Gastroesophageal sphincter (tissue), 4 donors: ENCODE measurements at regions not wholly inside any gene's neighbourhood (a gene's known extent, or its start where the extent isn't known, plus 50 kb on each side); places are given as distances from the start of the nearest gene placed in this dataset.

Experiments
- ATAC-seq: fragments of 150-250 bp; one replicate; pipeline ENCODE4 v1.9.1; 2016; ENCODE audit warnings: mild to moderate bottlenecking, moderate library complexity
- H3K27ac ChIP-seq, 4 donors: fragments of 200-600 bp; sonication (generic) in 3 of 4; 1 replicate in 3 of 4; 2 replicates in 1 of 4; pipeline ENCODE4 v1.5.1; 2016 to 2019
- H3K27me3 ChIP-seq: fragments of 200-600 bp; sonication (generic); one replicate; pipeline ENCODE4 v1.5.1; 2019
- H3K36me3 ChIP-seq, 2 donors: fragments of 200-600 bp; sonication (generic); one replicate each; pipeline ENCODE4 v1.5.1; 2019; ENCODE audit warnings: control low read depth in 1 of 2
- H3K4me1 ChIP-seq, 3 donors: fragments of 200-600 bp; sonication (generic); 1 replicate in 2 of 3; 2 replicates in 1 of 3; pipeline ENCODE4 v1.5.1; 2016 to 2019; ENCODE audit warnings: control low read depth in 2 of 3
- H3K4me3 ChIP-seq, 2 donors: fragments of 200-600 bp; sonication (generic); one replicate each; pipeline ENCODE4 v1.5.1; 2019; ENCODE audit warnings: mild to moderate bottlenecking in 1 of 2, moderate library complexity in 1 of 2
- H3K9me3 ChIP-seq, 3 donors: fragments of 200-600 bp; sonication (generic); one replicate each; pipeline ENCODE4 v1.5.1; 2017 to 2019; ENCODE audit warnings: control low read depth in 2 of 3
- EP300 ChIP-seq: sonication (generic); formaldehyde crosslinking; IDR thresholded peaks from one replicate; pipeline ENCODE4 v1.6.1; 2017; ENCODE audit warnings: antibody characterized with exemption, mild to moderate bottlenecking
- POLR2A ChIP-seq, 2 donors: fragments of 450-650 bp; IDR thresholded peaks; one replicate each; pipeline ENCODE4 v1.6.1; 2017; ENCODE audit warnings: antibody characterized with exemption in 2 of 2, mild to moderate bottlenecking in 2 of 2, moderate library complexity in 1 of 2
- POLR2AphosphoS5 ChIP-seq: sonication (generic); formaldehyde crosslinking; IDR thresholded peaks from one replicate; pipeline ENCODE4 v1.6.1; 2017; ENCODE audit warnings: antibody characterized with exemption
- WGBS, 2 donors: methylation state at CpG; one replicate each; pipeline ENCODE4 v1.1.5; 2018; ENCODE audit warnings: low coverage in 1 of 2; 5-methylcytosine and 5-hydroxymethylcytosine counted together
- TF ChIP-seq, protein P1 (sequence below), 4 experiments: fragments of 200-600 bp in 2 of 4; fragments of 450-650 bp in 2 of 4; sonication (generic) in 1 of 4; IDR thresholded peaks; one replicate each; pipeline ENCODE4 v1.5.1; 2017 to 2019; ENCODE audit warnings: antibody characterized with exemption in 4 of 4, mild to moderate bottlenecking in 2 of 4, moderate library complexity in 2 of 4

DNA sequence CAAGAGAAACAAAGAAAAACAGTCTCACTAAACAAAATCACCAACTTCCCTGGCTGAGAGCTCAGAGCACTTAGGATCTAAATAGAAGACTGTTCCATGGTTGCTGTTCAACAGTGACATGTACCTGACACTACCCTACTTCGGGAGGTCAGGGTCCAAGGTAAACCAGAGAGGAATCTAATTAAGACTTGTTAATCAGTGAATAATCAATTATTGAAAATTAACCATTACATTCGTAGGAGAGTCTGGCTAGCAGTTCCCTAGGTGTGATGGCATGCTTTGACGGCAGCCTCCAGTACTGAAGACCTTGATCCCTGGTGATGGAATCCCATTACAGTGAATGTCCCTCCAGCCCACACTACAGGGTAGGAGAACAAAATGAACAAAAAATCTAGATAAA, 154.0 kb upstream of the AFDN start:
- Histone ChIP-seq H3K9me3 (no peaks in the 10 kb centered on the region), H3K4me3 (no peak overlapping the region), H3K36me3 (no peaks in the 10 kb centered on the region), H3K4me1 (peaks cover 0 to 21% (median 0%) of the 10 kb centered on the region in 3 donors), H3K27ac (no peak overlapping the region), H3K27me3 (peaks cover 6% of the 10 kb centered on the region)
- ATAC-seq, result no peak
- 86 to 96% methylated on average over 3 of the region's 3 CpGs for WGBS, 2 donors
- TF ChIP-seq POLR2A (IDR thresholded peaks at IDR 0.05) (no peak), POLR2AphosphoS5 (no peak), EP300 (no peak)
- TF ChIP-seq, protein P1, sequence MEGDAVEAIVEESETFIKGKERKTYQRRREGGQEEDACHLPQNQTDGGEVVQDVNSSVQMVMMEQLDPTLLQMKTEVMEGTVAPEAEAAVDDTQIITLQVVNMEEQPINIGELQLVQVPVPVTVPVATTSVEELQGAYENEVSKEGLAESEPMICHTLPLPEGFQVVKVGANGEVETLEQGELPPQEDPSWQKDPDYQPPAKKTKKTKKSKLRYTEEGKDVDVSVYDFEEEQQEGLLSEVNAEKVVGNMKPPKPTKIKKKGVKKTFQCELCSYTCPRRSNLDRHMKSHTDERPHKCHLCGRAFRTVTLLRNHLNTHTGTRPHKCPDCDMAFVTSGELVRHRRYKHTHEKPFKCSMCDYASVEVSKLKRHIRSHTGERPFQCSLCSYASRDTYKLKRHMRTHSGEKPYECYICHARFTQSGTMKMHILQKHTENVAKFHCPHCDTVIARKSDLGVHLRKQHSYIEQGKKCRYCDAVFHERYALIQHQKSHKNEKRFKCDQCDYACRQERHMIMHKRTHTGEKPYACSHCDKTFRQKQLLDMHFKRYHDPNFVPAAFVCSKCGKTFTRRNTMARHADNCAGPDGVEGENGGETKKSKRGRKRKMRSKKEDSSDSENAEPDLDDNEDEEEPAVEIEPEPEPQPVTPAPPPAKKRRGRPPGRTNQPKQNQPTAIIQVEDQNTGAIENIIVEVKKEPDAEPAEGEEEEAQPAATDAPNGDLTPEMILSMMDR (IDR thresholded peaks at IDR 0.05), result no peak

DNA sequence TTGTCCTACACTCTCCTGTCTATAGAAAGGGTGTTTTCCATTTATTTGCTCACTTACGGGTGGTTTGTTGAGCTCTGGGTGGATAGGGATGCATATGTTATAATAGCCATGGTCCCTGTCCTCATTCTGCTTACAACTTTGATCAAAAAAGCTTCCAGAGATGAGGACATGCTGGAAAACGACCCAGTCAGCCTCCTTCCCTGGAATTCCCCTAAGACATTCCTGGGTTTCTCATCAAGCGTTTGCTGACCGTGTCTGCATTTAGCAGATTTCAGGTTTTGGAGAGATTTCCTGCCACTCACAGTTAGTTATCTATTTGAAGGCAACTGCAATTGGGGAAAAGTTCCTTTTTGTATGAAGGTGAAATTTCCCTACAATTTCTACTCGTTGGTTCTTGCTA, 152.8 kb upstream of the AFDN start:
- no peaks in the 10 kb centered on the region for H3K9me3 ChIP-seq
- ATAC-seq, result no peak
- H3K27ac ChIP-seq, result no peak overlapping the region
- no peak overlapping the region for H3K4me3 ChIP-seq
- peaks cover 17% of the 10 kb centered on the region for H3K27me3 ChIP-seq
- H3K36me3 ChIP-seq, result no peaks in the 10 kb centered on the region
- TF ChIP-seq POLR2A (IDR thresholded peaks at IDR 0.05) (no peak), POLR2AphosphoS5 (no peak), EP300 (no peak)
- TF ChIP-seq, protein P1 (IDR thresholded peaks at IDR 0.05), result no peak
- H3K4me1 ChIP-seq, result peaks cover 0 to 33% (median 3%) of the 10 kb centered on the region in 3 donors
- WGBS, 2 donors, result 17 to 53% methylated on average over 3 to 5 of the region's 5 CpGs

DNA sequence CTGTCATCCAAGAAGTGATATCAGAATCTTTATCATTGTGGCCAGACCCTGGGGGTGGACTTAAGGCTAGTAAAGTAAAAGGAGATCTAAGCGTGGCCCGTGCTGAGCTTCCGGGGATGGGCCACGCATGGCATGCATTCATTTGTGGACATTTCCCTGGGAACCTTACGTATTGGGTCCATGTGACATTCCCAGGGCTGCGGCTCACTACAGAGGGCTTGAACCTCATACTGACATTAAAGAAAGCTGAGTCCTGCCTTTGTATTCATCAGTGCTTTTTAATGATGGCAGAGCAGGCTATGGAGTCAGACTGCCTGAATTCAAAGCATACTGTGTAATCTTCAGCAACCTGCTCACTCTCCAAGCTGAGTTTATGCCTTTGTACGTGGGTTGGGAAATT, 152.2 kb upstream of the AFDN start:
- H3K36me3 ChIP-seq, result no peaks in the 10 kb centered on the region
- no peak overlapping the region for H3K4me3 ChIP-seq
- no peak for ATAC-seq
- no peak for TF ChIP-seq EP300
- no peak overlapping the region for H3K27ac ChIP-seq
- H3K9me3 ChIP-seq, result no peaks in the 10 kb centered on the region
- peaks cover 0 to 36% (median 3%) of the 10 kb centered on the region in 3 donors for H3K4me1 ChIP-seq
- H3K27me3 ChIP-seq, result peaks cover 22% of the 10 kb centered on the region
- WGBS, 2 donors, result 91% methylated on average over 5 of the region's 7 CpGs; no CpG with 5 or more reads in 1 of the 2 donors

DNA sequence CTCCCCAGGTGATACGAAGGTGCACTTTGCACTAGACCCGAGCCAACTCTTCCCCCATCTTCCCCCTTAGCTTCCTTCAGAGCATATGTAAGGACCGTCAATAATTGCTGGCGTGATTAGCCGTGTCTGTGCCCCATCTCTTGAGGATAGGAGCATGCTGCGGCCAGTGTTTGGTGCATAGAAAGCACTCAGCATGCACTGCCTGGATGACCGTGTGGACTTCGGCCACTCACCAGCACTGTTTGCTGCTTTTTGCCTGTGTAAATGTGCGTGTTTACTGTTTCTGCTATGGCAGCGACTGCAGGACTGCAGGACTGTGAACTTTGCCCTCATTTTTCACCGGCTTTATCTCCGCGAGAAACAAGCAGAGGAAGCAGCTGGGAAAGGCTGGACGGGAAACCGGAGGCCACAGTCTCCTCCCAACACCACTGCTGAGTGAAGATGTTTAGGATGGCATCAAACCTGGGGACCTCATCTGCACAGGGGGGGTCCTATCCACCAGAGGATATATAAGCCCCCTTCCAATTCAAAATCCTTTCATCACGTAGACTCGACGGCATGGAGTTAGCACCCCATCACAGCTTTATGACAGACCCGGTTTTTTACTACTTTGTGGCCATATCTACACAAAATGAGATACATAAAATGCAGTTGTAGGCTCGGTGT, 150.6 kb upstream of the AFDN start:
- Histone ChIP-seq H3K4me1 (peaks cover 0 to 36% (median 3%) of the 10 kb centered on the region in 3 donors), H3K36me3 (no peaks in the 10 kb centered on the region), H3K4me3 (no peak overlapping the region), H3K27me3 (peaks cover 38% of the 10 kb centered on the region), H3K9me3 (no peaks in the 10 kb centered on the region), H3K27ac (no peak overlapping the region)
- TF ChIP-seq, protein P1 (IDR thresholded peaks at IDR 0.05), result no peak
- TF ChIP-seq EP300 (no peak), POLR2AphosphoS5 (no peak), POLR2A (IDR thresholded peaks at IDR 0.05) (no peak)
- peak; percentile 27 for ATAC-seq
- WGBS, 2 donors, result 46 to 85% methylated on average over 14 of the region's 20 CpGs

DNA sequence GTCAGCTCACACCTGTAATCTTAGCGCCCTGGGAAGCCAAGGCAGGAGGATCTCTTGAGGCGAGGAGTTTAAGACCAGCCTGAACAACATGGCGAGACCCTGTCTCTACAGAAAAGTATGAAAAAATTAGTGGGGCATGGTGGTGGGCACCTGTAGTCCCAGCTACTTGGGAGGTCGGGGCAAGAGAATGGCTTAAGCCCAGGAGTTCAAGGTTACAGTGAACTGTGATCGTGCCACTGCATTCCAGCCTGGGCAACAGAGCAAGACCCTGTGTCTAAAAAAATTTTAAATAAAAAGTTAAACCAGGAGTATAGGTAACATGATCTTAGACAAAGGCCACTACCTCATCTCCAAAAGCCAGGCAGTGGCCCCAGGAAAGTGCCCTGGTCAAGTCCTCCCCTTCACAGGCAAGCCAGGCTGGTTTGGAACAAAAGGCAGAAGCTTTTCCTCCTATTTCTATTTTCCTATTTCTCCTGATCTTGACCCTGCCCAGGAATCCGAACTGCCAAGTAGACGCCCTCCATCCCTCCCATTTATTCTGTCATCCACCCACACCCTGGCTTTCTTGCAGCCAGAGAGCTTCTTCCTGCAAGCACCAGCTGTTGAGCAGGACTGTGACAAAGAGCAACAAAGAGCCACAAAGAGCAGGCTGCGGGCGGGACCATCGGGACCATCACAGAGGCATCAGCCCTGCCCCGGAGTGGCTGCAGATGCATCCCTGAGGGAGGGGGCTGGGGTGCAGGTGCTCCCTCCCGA, 149.9 kb upstream of the AFDN start:
- Histone ChIP-seq H3K27ac (no peak overlapping the region), H3K9me3 (no peaks in the 10 kb centered on the region), H3K27me3 (peaks cover 38% of the 10 kb centered on the region), H3K4me3 (no peak overlapping the region), H3K4me1 (peaks cover 0 to 36% (median 3%) of the 10 kb centered on the region in 3 donors), H3K36me3 (no peaks in the 10 kb centered on the region)
- WGBS, 2 donors, result 63 to 97% methylated on average over 3 to 5 of the region's 12 CpGs
- no peak for TF ChIP-seq POLR2A (IDR thresholded peaks at IDR 0.05)
- no peak for TF ChIP-seq EP300
- TF ChIP-seq, protein P1 (IDR thresholded peaks at IDR 0.05), result no peak
- no peak for TF ChIP-seq POLR2AphosphoS5
- ATAC-seq, result peak; percentile 26
